GM23248 (cell line): ENCODE measurements at regions not wholly inside any gene's neighbourhood (a gene's known extent, or its start where the extent isn't known, plus 50 kb on each side); places are given as distances from the start of the nearest gene placed in this dataset.

Experiments used
- DNase-seq: peaks from one replicate; pipeline ENCODE4 v3.0.0-alpha.2; 2015
- H2AFZ ChIP-seq: fragments of 200-600 bp; sonication (generic); 2 replicates; pipeline ENCODE4 v1.6.1; 2016; ENCODE audit warnings: antibody characterized with exemption
- H3F3A ChIP-seq: fragments of 200-600 bp; sonication (generic); 2 replicates; pipeline ENCODE4 v1.6.1; 2016; ENCODE audit warnings: mild to moderate bottlenecking, antibody characterized with exemption, mixed run types; ENCODE audit not compliant: insufficient read depth
- H3K27ac ChIP-seq: fragments of 200-600 bp; sonication (generic); 2 replicates; pipeline ENCODE4 v1.5.1; 2016; ENCODE audit warnings: mild to moderate bottlenecking
- H3K27me3 ChIP-seq: fragments of 200-600 bp; sonication (generic); replicated peaks from 2 replicates; pipeline ENCODE4 v1.6.1; 2016; ENCODE audit warnings: mild to moderate bottlenecking; ENCODE audit not compliant: insufficient read depth
- H3K36me3 ChIP-seq: fragments of 200-600 bp; sonication (generic); 2 replicates; pipeline ENCODE4 v1.6.1; 2016; ENCODE audit warnings: low read depth, mild to moderate bottlenecking
- H3K4me1 ChIP-seq: fragments of 200-600 bp; sonication (generic); 2 replicates; pipeline ENCODE4 v1.6.1; 2016; ENCODE audit warnings: mild to moderate bottlenecking; ENCODE audit not compliant: insufficient read depth
- H3K4me2 ChIP-seq: fragments of 200-600 bp; sonication (generic); one replicate; pipeline ENCODE4 v1.6.1; 2016; ENCODE audit warnings: mild to moderate bottlenecking; ENCODE audit not compliant: unreplicated experiment
- H3K4me3 ChIP-seq: fragments of 200-600 bp; sonication (generic); 2 replicates; pipeline ENCODE4 v1.5.1; 2016; ENCODE audit warnings: mild to moderate bottlenecking
- H3K79me2 ChIP-seq: fragments of 200-600 bp; sonication (generic); 2 replicates; pipeline ENCODE4 v1.6.1; 2016; ENCODE audit warnings: mild to moderate bottlenecking; ENCODE audit not compliant: insufficient read depth
- H3K9ac ChIP-seq: fragments of 200-600 bp; sonication (generic); 2 replicates; pipeline ENCODE4 v1.6.1; 2016; ENCODE audit warnings: mild to moderate bottlenecking
- H3K9me2 ChIP-seq: fragments of 200-600 bp; sonication (generic); 2 replicates; pipeline ENCODE4 v1.6.1; 2016; ENCODE audit warnings: mixed run types, mild to moderate bottlenecking, moderate library complexity; ENCODE audit not compliant: insufficient read depth
- H3K9me3 ChIP-seq: fragments of 200-600 bp; sonication (generic); one replicate; pipeline ENCODE4 v1.6.1; 2017; ENCODE audit warnings: low read depth
- H4K20me1 ChIP-seq: fragments of 200-600 bp; sonication (generic); 2 replicates; pipeline ENCODE4 v1.6.0; 2016; ENCODE audit not compliant: insufficient read depth
- EZH2 ChIP-seq: fragments of 200-600 bp; sonication (generic); IDR thresholded peaks from 2 replicates; pipeline ENCODE4 v1.6.1; 2018; ENCODE audit warnings: antibody characterized with exemption, mild to moderate bottlenecking; ENCODE audit not compliant: insufficient read depth, poor library complexity, severe bottlenecking
- EZH2phosphoT487 ChIP-seq: fragments of 200-600 bp; sonication (generic); IDR thresholded peaks from 2 replicates; pipeline ENCODE4 v1.6.1; 2018; ENCODE audit warnings: antibody characterized with exemption, moderate library complexity, mild to moderate bottlenecking, low read depth; ENCODE audit not compliant: insufficient read depth
- WGBS, 2 experiments: methylation state at CpG; one replicate each; pipeline ENCODE4 v1.1.6; 2015 to 2017; ENCODE audit warnings: low lambda C conversion rate in 2 of 2, low coverage in 1 of 2; ENCODE audit errors: missing lambda C conversion rate in 2 of 2; 5-methylcytosine and 5-hydroxymethylcytosine counted together
- in situ Hi-C: fragments of 300-500 bp; cut with MboI; formaldehyde crosslinking; loops from 2 replicates; pipeline ENCODE4 v1.15.0; 2020

- no peaks in the 10 kb centered on the region for H3K9me3 ChIP-seq
- H3K4me1 ChIP-seq, result no peaks in the 10 kb centered on the region
- H3K79me2 ChIP-seq, result no peaks in the 10 kb centered on the region
- 84 to 86% methylated on average over 1 of the region's 1 CpG for WGBS, 2 experiments
- H3K36me3 ChIP-seq, result no peaks in the 10 kb centered on the region
- no peaks in the 10 kb centered on the region for H4K20me1 ChIP-seq
- H3K4me2 ChIP-seq, result no peak overlapping the region
- TF ChIP-seq EZH2 (no peak), EZH2phosphoT487 (no peak)
- H3F3A ChIP-seq, result no peaks in the 10 kb centered on the region
- H3K27me3 ChIP-seq, result no peaks in the 10 kb centered on the region
- no peak overlapping the region for H3K27ac ChIP-seq
- no peak for DNase-seq
- H2AFZ ChIP-seq, result no peak overlapping the region
- H3K4me3 ChIP-seq, result no peak overlapping the region
- in situ Hi-C loops, result loop anchor here (10.0 kb wide), 1 partner anchor 817 kb away; no protein-coding TSS in a partner anchor
- H3K9ac ChIP-seq, result no peak overlapping the region
- no peaks in the 10 kb centered on the region for H3K9me2 ChIP-seq
These were observed 215.5 kb downstream of the SNCAIP start for GRCh38 chr5:122527547-122527946.

GRCh38 chr5:122532035-122532434, 220.0 kb downstream of the SNCAIP start:
- DNase-seq, result no peak
- in situ Hi-C loops, result no loop called here
- TF ChIP-seq EZH2 (no peak), EZH2phosphoT487 (no peak)
- no peaks in the 10 kb centered on the region for H3K9me2 ChIP-seq
- H4K20me1 ChIP-seq, result no peaks in the 10 kb centered on the region
- H3K4me3 ChIP-seq, result no peak overlapping the region
- no peak overlapping the region for H3K9ac ChIP-seq
- H3K9me3 ChIP-seq, result no peaks in the 10 kb centered on the region
- no peaks in the 10 kb centered on the region for H3K36me3 ChIP-seq
- H2AFZ ChIP-seq, result no peak overlapping the region
- no peak overlapping the region for H3K27ac ChIP-seq
- no peaks in the 10 kb centered on the region for H3K27me3 ChIP-seq
- WGBS, 2 experiments, result 29 to 36% methylated on average over 4 of the region's 4 CpGs
- H3F3A ChIP-seq, result no peaks in the 10 kb centered on the region
- no peaks in the 10 kb centered on the region for H3K4me1 ChIP-seq
- no peak overlapping the region for H3K4me2 ChIP-seq
- no peaks in the 10 kb centered on the region for H3K79me2 ChIP-seq

GRCh38 chr5:122533825-122534224, 221.8 kb downstream of the SNCAIP start:
- H3K4me2 ChIP-seq, result no peak overlapping the region
- H3K4me1 ChIP-seq, result no peaks in the 10 kb centered on the region
- no peaks in the 10 kb centered on the region for H3K27me3 ChIP-seq
- no peak for DNase-seq
- no peaks in the 10 kb centered on the region for H4K20me1 ChIP-seq
- H3K9me3 ChIP-seq, result no peaks in the 10 kb centered on the region
- H3K36me3 ChIP-seq, result no peaks in the 10 kb centered on the region
- in situ Hi-C loops, result no loop called here
- TF ChIP-seq EZH2 (no peak), EZH2phosphoT487 (no peak)
- H3K9me2 ChIP-seq, result no peaks in the 10 kb centered on the region
- H3K9ac ChIP-seq, result no peak overlapping the region
- no peak overlapping the region for H3K27ac ChIP-seq
- H3F3A ChIP-seq, result no peaks in the 10 kb centered on the region
- no peak overlapping the region for H3K4me3 ChIP-seq
- no peaks in the 10 kb centered on the region for H3K79me2 ChIP-seq
- H2AFZ ChIP-seq, result no peak overlapping the region

GRCh38 chr5:122534829-122535228, 222.8 kb downstream of the SNCAIP start:
- TF ChIP-seq EZH2phosphoT487, result no peak
- TF ChIP-seq EZH2, result no peak

GRCh38 chr5:122541388-122541787, 229.4 kb downstream of the SNCAIP start:
- no peak for DNase-seq
- Histone ChIP-seq H3K27me3 (no peaks in the 10 kb centered on the region; the same call in 1 of the 2 replicates), H2AFZ (no peak overlapping the region), H3K9me2 (no peaks in the 10 kb centered on the region), H3K4me1 (no peaks in the 10 kb centered on the region), H3K36me3 (no peaks in the 10 kb centered on the region), H3F3A (no peaks in the 10 kb centered on the region), H3K27ac (no peak overlapping the region), H3K79me2 (no peaks in the 10 kb centered on the region), H3K9ac (no peak overlapping the region), H3K9me3 (no peaks in the 10 kb centered on the region), H3K4me3 (no peak overlapping the region), H4K20me1 (no peaks in the 10 kb centered on the region), H3K4me2 (no peak overlapping the region)
- no peak for TF ChIP-seq EZH2phosphoT487
- no peak for TF ChIP-seq EZH2
- 63 to 79% methylated on average over 1 of the region's 1 CpG for WGBS, 2 experiments
- in situ Hi-C loops, result no loop called here

More at GRCh38 chr5:122534829-122535228, 222.8 kb downstream of the SNCAIP start:
- Histone ChIP-seq H3K9me3 (no peaks in the 10 kb centered on the region), H3K9ac (no peak overlapping the region), H3K79me2 (no peaks in the 10 kb centered on the region), H3K9me2 (no peaks in the 10 kb centered on the region), H3K4me1 (no peaks in the 10 kb centered on the region), H2AFZ (no peak overlapping the region), H3F3A (no peaks in the 10 kb centered on the region), H3K27ac (no peak overlapping the region), H3K4me2 (no peak overlapping the region), H4K20me1 (no peaks in the 10 kb centered on the region), H3K27me3 (no peaks in the 10 kb centered on the region; the same call in 1 of the 2 replicates), H3K36me3 (no peaks in the 10 kb centered on the region), H3K4me3 (no peak overlapping the region)
- in situ Hi-C loops, result no loop called here
- no peak for DNase-seq
- WGBS, 2 experiments, result 74 to 76% methylated on average over 2 of the region's 2 CpGs
